ENCODE measurements at regions not wholly inside any gene's neighbourhood (a gene's known extent, or its start where the extent isn't known, plus 50 kb on each side); places are given as distances from the start of the nearest gene placed in this dataset.

DNA sequence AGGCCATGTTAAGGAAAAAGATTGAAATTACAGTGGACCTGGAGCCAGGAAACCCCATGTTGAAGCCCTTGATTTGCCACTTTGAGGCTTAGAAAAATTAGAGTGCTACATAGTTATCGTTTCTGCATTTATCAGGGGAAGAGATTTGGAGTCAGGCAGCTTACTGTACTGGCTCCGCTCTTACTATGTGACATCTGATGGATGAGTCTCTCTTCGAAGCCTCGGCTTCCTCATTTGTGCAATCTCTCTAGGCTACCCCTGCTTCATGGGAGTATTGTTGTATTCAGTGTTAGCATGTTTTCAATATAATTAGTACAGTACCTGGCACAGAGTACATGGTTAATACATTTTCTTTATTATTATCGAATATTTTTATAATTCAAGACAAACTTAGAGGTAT, 480.4 kb upstream of the USP24 start:
- TF ChIP-seq EZH2 (IDR thresholded peaks at IDR 0.05; ENCODE audit: insufficient read depth, poor library complexity, severe bottlenecking), result no peak
- no peak for TF ChIP-seq EZH2phosphoT487 (IDR thresholded peaks at IDR 0.05; ENCODE audit: insufficient read depth, low read depth)
